ENCODE measurements at regions not wholly inside any gene's neighbourhood (a gene's known extent, or its start where the extent isn't known, plus 50 kb on each side); places are given as distances from the start of the nearest gene placed in this dataset.

GRCh38 chr3:4097801-4098200 lies 205.4 kb upstream of the SETMAR start:
- Histone ChIP-seq H3K4me2 (ENCODE audit: low read length, poor library complexity, severe bottlenecking) (no peak overlapping the region), H2BK5ac (ENCODE audit: low read depth, low read length, poor library complexity, severe bottlenecking) (no peak overlapping the region), H4K91ac (ENCODE audit: low read length) (no peak overlapping the region), H2BK15ac (ENCODE audit: low read depth, poor library complexity, severe bottlenecking) (no peak overlapping the region), H3K79me1 (replicated peaks; ENCODE audit: low read length, poor library complexity, severe bottlenecking) (no peaks in the 10 kb centered on the region), H3K27ac (ENCODE audit: low read length, poor library complexity, severe bottlenecking) (no peak overlapping the region), H2AK5ac (ENCODE audit: low read length, severe bottlenecking) (no peak overlapping the region), H3K9ac (ENCODE audit: low read length) (no peak overlapping the region), H3K4me3 (ENCODE audit: insufficient read depth in 1 of 2, low read depth in 1 of 2, low read length in 2 of 2) (no peak overlapping the region), H3K14ac (ENCODE audit: low read length in 2 of 2) (no peak overlapping the region), H3K4ac (ENCODE audit: low read depth in 1 of 2, low read length in 2 of 2) (no peak overlapping the region), H2BK12ac (ENCODE audit: low read length in 2 of 2) (no peak overlapping the region), H3K27me3 (ENCODE audit: control insufficient read depth in 1 of 2, insufficient read depth in 1 of 2, low read length in 2 of 2) (no peaks in the 10 kb centered on the region), H2BK120ac (ENCODE audit: low read depth, low read length) (no peak overlapping the region), H3K36me3 (ENCODE audit: control insufficient read depth in 1 of 2, insufficient read depth in 2 of 2, low read depth in 1 of 2, low read length in 2 of 2) (no peaks in the 10 kb centered on the region), H2AFZ (ENCODE audit: low read depth, low read length) (no peak overlapping the region), H3K9me3 (ENCODE audit: control insufficient read depth, low read length) (peaks cover 22% of the 10 kb centered on the region), H3K18ac (ENCODE audit: low read depth in 1 of 2, low read length in 2 of 2) (no peak overlapping the region), H3K23ac (ENCODE audit: low read length in 2 of 2) (no peak overlapping the region), H4K8ac (ENCODE audit: low read length) (no peak overlapping the region), H3K4me1 (ENCODE audit: control insufficient read depth, insufficient read depth, low read depth, low read length) (no peaks in the 10 kb centered on the region)
- WGBS, result no CpG with 5 or more reads among the region's 2 CpGs
- DNase-seq, result no peak

- Histone ChIP-seq H3K27ac (ENCODE audit: low read length, poor library complexity, severe bottlenecking) (no peak overlapping the region), H3K4me3 (ENCODE audit: insufficient read depth in 1 of 2, low read depth in 1 of 2, low read length in 2 of 2) (no peak overlapping the region), H3K18ac (ENCODE audit: low read depth in 1 of 2, low read length in 2 of 2) (no peak overlapping the region), H3K79me1 (replicated peaks; ENCODE audit: low read length, poor library complexity, severe bottlenecking) (no peaks in the 10 kb centered on the region), H3K23ac (ENCODE audit: low read length in 2 of 2) (no peak overlapping the region), H4K91ac (ENCODE audit: low read length) (no peak overlapping the region), H3K4me2 (ENCODE audit: low read length, poor library complexity, severe bottlenecking) (no peak overlapping the region), H3K9ac (ENCODE audit: low read length) (no peak overlapping the region), H2BK120ac (ENCODE audit: low read depth, low read length) (no peak overlapping the region), H3K36me3 (ENCODE audit: control insufficient read depth in 1 of 2, insufficient read depth in 2 of 2, low read depth in 1 of 2, low read length in 2 of 2) (no peaks in the 10 kb centered on the region), H3K4ac (ENCODE audit: low read depth in 1 of 2, low read length in 2 of 2) (no peak overlapping the region), H2AFZ (ENCODE audit: low read depth, low read length) (no peak overlapping the region), H2BK12ac (ENCODE audit: low read length in 2 of 2) (no peak overlapping the region), H3K27me3 (ENCODE audit: control insufficient read depth in 1 of 2, insufficient read depth in 1 of 2, low read length in 2 of 2) (no peaks in the 10 kb centered on the region), H4K8ac (ENCODE audit: low read length) (no peak overlapping the region), H2BK5ac (ENCODE audit: low read depth, low read length, poor library complexity, severe bottlenecking) (no peak overlapping the region), H2BK15ac (ENCODE audit: low read depth, poor library complexity, severe bottlenecking) (no peak overlapping the region), H3K14ac (ENCODE audit: low read length in 2 of 2) (no peak overlapping the region), H2AK5ac (ENCODE audit: low read length, severe bottlenecking) (no peak overlapping the region), H3K4me1 (ENCODE audit: control insufficient read depth, insufficient read depth, low read depth, low read length) (no peaks in the 10 kb centered on the region), H3K9me3 (ENCODE audit: control insufficient read depth, low read length) (peaks cover 27% of the 10 kb centered on the region)
- no peak for DNase-seq
Measured at GRCh38 chr3:4099607-4100006, 203.6 kb upstream of the SETMAR start.

GRCh38 chr3:4107430-4107829 lies 195.7 kb upstream of the SETMAR start:
- H2BK5ac ChIP-seq (ENCODE audit: low read depth, low read length, poor library complexity, severe bottlenecking), result no peak overlapping the region
- H2AK5ac ChIP-seq (ENCODE audit: low read length, severe bottlenecking), result no peak overlapping the region
- H2AFZ ChIP-seq (ENCODE audit: low read depth, low read length), result no peak overlapping the region
- no peak overlapping the region for H3K18ac ChIP-seq (ENCODE audit: low read depth in 1 of 2, low read length in 2 of 2)
- H3K27ac ChIP-seq (ENCODE audit: low read length, poor library complexity, severe bottlenecking), result no peak overlapping the region
- H3K4me2 ChIP-seq (ENCODE audit: low read length, poor library complexity, severe bottlenecking), result no peak overlapping the region
- no peaks in the 10 kb centered on the region for H3K79me1 ChIP-seq (replicated peaks; ENCODE audit: low read length, poor library complexity, severe bottlenecking)
- H2BK15ac ChIP-seq (ENCODE audit: low read depth, poor library complexity, severe bottlenecking), result no peak overlapping the region
- H3K4me1 ChIP-seq (ENCODE audit: control insufficient read depth, insufficient read depth, low read depth, low read length), result no peaks in the 10 kb centered on the region
- WGBS, result 49% methylated on average over 3 of the region's 3 CpGs
- no peak overlapping the region for H4K91ac ChIP-seq (ENCODE audit: low read length)
- H3K36me3 ChIP-seq (ENCODE audit: control insufficient read depth in 1 of 2, insufficient read depth in 2 of 2, low read depth in 1 of 2, low read length in 2 of 2), result no peaks in the 10 kb centered on the region
- H2BK12ac ChIP-seq (ENCODE audit: low read length in 2 of 2), result no peak overlapping the region
- H2BK120ac ChIP-seq (ENCODE audit: low read depth, low read length), result no peak overlapping the region
- no peak overlapping the region for H3K4me3 ChIP-seq (ENCODE audit: insufficient read depth in 1 of 2, low read depth in 1 of 2, low read length in 2 of 2)
- DNase-seq, result no peak
- H3K4ac ChIP-seq (ENCODE audit: low read depth in 1 of 2, low read length in 2 of 2), result no peak overlapping the region
- no peak overlapping the region for H3K9ac ChIP-seq (ENCODE audit: low read length)
- H3K9me3 ChIP-seq (ENCODE audit: control insufficient read depth, low read length), result peaks cover 16% of the 10 kb centered on the region
- no peak overlapping the region for H3K23ac ChIP-seq (ENCODE audit: low read length in 2 of 2)
- no peak overlapping the region for H3K14ac ChIP-seq (ENCODE audit: low read length in 2 of 2)
- no peak overlapping the region for H4K8ac ChIP-seq (ENCODE audit: low read length)
- H3K27me3 ChIP-seq (ENCODE audit: control insufficient read depth in 1 of 2, insufficient read depth in 1 of 2, low read length in 2 of 2), result no peaks in the 10 kb centered on the region

GRCh38 chr3:4113811-4114522 lies 189.2 kb upstream of the SETMAR start:
- Histone ChIP-seq H3K23ac (ENCODE audit: low read length in 2 of 2) (no peak overlapping the region), H2AK5ac (ENCODE audit: low read length, severe bottlenecking) (no peak overlapping the region), H3K4me2 (ENCODE audit: low read length, poor library complexity, severe bottlenecking) (no peak overlapping the region), H3K79me1 (replicated peaks; ENCODE audit: low read length, poor library complexity, severe bottlenecking) (no peaks in the 10 kb centered on the region), H2BK15ac (ENCODE audit: low read depth, poor library complexity, severe bottlenecking) (no peak overlapping the region), H4K8ac (ENCODE audit: low read length) (no peak overlapping the region), H3K18ac (ENCODE audit: low read depth in 1 of 2, low read length in 2 of 2) (no peak overlapping the region), H3K27me3 (ENCODE audit: control insufficient read depth in 1 of 2, insufficient read depth in 1 of 2, low read length in 2 of 2) (no peaks in the 10 kb centered on the region), H3K4me1 (ENCODE audit: control insufficient read depth, insufficient read depth, low read depth, low read length) (no peaks in the 10 kb centered on the region), H3K27ac (ENCODE audit: low read length, poor library complexity, severe bottlenecking) (no peak overlapping the region), H3K14ac (ENCODE audit: low read length in 2 of 2) (no peak overlapping the region), H4K91ac (ENCODE audit: low read length) (no peak overlapping the region), H3K36me3 (ENCODE audit: control insufficient read depth in 1 of 2, insufficient read depth in 2 of 2, low read depth in 1 of 2, low read length in 2 of 2) (no peaks in the 10 kb centered on the region), H2BK12ac (ENCODE audit: low read length in 2 of 2) (no peak overlapping the region), H2BK120ac (ENCODE audit: low read depth, low read length) (no peak overlapping the region), H3K4me3 (ENCODE audit: insufficient read depth in 1 of 2, low read depth in 1 of 2, low read length in 2 of 2) (no peak overlapping the region), H3K9me3 (ENCODE audit: control insufficient read depth, low read length) (peaks cover 7% of the 10 kb centered on the region), H3K9ac (ENCODE audit: low read length) (no peak overlapping the region), H3K4ac (ENCODE audit: low read depth in 1 of 2, low read length in 2 of 2) (no peak overlapping the region), H2BK5ac (ENCODE audit: low read depth, low read length, poor library complexity, severe bottlenecking) (no peak overlapping the region), H2AFZ (ENCODE audit: low read depth, low read length) (no peak overlapping the region)
- WGBS, result no CpG with 5 or more reads among the region's 2 CpGs
- no peak for DNase-seq

Measured in mesenchymal stem cell (in vitro differentiated cells and primary cell).